UCSD-AML1 (cell line): ENCODE measurements at regions not wholly inside any gene's neighbourhood (a gene's known extent, or its start where the extent isn't known, plus 50 kb on each side); places are given as distances from the start of the nearest gene placed in this dataset.
"Not testable (repeated sequence)": the region's sequence is repeated elsewhere in the genome, so short reads cannot be mapped to it uniquely, and the experiment has no call there.

ENCODE experiments used
- DNase-seq: peaks from one replicate; lab custom pipeline; 2025; ENCODE audit not compliant: unreplicated experiment; lab: John Stamatoyannopoulos, UW

GRCh38 chr2:191476901-191477300 is 201.0 kb upstream of the NABP1 start:
- DNase-seq: no peak

GRCh38 chr2:191478799-191479679 is 198.9 kb upstream of the NABP1 start:
- no peak for DNase-seq

GRCh38 chr2:191479680-191480023 is 198.3 kb upstream of the NABP1 start:
- no peak for DNase-seq

- DNase-seq: no peak
These were observed 196.4 kb upstream of the NABP1 start for GRCh38 chr2:191481305-191482070.

GRCh38 chr2:191483117-191483516 is 194.8 kb upstream of the NABP1 start:
- no peak for DNase-seq

- no peak for DNase-seq
These were observed 191.2 kb upstream of the NABP1 start for GRCh38 chr2:191486584-191487320.

GRCh38 chr2:191488135-191488534 is 189.8 kb upstream of the NABP1 start:
- no peak for DNase-seq

GRCh38 chr2:191489177-191489576 is 188.8 kb upstream of the NABP1 start:
- DNase-seq: no peak

- no peak for DNase-seq
These were observed 181.1 kb upstream of the NABP1 start for GRCh38 chr2:191496838-191497237.

GRCh38 chr2:191497822-191498221 is 180.1 kb upstream of the NABP1 start:
- no peak for DNase-seq

GRCh38 chr2:191499050-191499449 is 178.9 kb upstream of the NABP1 start:
- DNase-seq: no peak

- DNase-seq: no peak
These were observed 177.9 kb upstream of the NABP1 start for GRCh38 chr2:191499874-191500565.

- no peak for DNase-seq
These were observed 177.4 kb upstream of the NABP1 start for GRCh38 chr2:191500566-191500883.

- no peak for DNase-seq
These were observed 176.9 kb upstream of the NABP1 start for GRCh38 chr2:191500884-191501560.

GRCh38 chr2:191501561-191502168 is 176.3 kb upstream of the NABP1 start:
- DNase-seq: no peak

GRCh38 chr2:191506515-191506914 is 171.4 kb upstream of the NABP1 start:
- DNase-seq: no peak

GRCh38 chr2:191507252-191507853 is 170.6 kb upstream of the NABP1 start:
- not testable (repeated sequence) for DNase-seq

- no peak for DNase-seq
These were observed 169.2 kb upstream of the NABP1 start for GRCh38 chr2:191508738-191509137.

- no peak for DNase-seq
These were observed 165.6 kb upstream of the NABP1 start for GRCh38 chr2:191512216-191512835.
